ENCODE measurements at regions not wholly inside any gene's neighbourhood (a gene's known extent, or its start where the extent isn't known, plus 50 kb on each side); places are given as distances from the start of the nearest gene placed in this dataset.
A peak's percentile ranks its signal among the peaks of the same experiment; 100 is the strongest.

- H3K9me3 ChIP-seq (ENCODE audit: control extremely low read depth in 1 of 5, control insufficient read depth in 4 of 5, insufficient read depth in 2 of 5, low read depth in 1 of 5, low read length in 4 of 5), result no peaks in the 10 kb centered on the region
- ChIA-PET CTCF (no interaction called here), POLR2A (no interaction called here)
- no peak for DNase-seq
- H3K36me3 ChIP-seq (ENCODE audit: control insufficient read depth in 4 of 4, insufficient read depth in 4 of 4, low read length in 3 of 4), result no peaks in the 10 kb centered on the region
- H3K4me1 ChIP-seq (ENCODE audit: control extremely low read depth in 1 of 4, control insufficient read depth in 4 of 4, insufficient read depth in 4 of 4, low read length in 3 of 4), result no peaks in the 10 kb centered on the region
- no peaks in the 10 kb centered on the region for H3K27me3 ChIP-seq (replicated peaks in 2 of 5; ENCODE audit: control insufficient read depth in 4 of 5, insufficient read depth in 5 of 5, low read length in 4 of 5)
- H3K4me3 ChIP-seq (ENCODE audit: control insufficient read depth in 1 of 7, extremely low read depth in 1 of 7, insufficient read depth in 4 of 7, low read depth in 2 of 7, low read length in 6 of 7), result no peak overlapping the region
- 92% methylated on average over 15 of the region's 15 CpGs for WGBS (ENCODE audit: insufficient coverage)
- H3K27ac ChIP-seq (ENCODE audit: insufficient read depth in 1 of 2, low read depth in 1 of 2, low read length in 2 of 2, poor library complexity in 1 of 2, severe bottlenecking in 2 of 2), result no peak overlapping the region
These were observed 258.5 kb downstream of the FGF9 start for GRCh38 chr13:21929400-21929799.

- Histone ChIP-seq H3K36me3 (ENCODE audit: control insufficient read depth in 4 of 4, insufficient read depth in 4 of 4, low read length in 3 of 4) (no peaks in the 10 kb centered on the region), H3K9me3 (ENCODE audit: control extremely low read depth in 1 of 5, control insufficient read depth in 4 of 5, insufficient read depth in 2 of 5, low read depth in 1 of 5, low read length in 4 of 5) (no peaks in the 10 kb centered on the region), H3K27me3 (replicated peaks in 2 of 5; ENCODE audit: control insufficient read depth in 4 of 5, insufficient read depth in 5 of 5, low read length in 4 of 5) (no peaks in the 10 kb centered on the region), H3K27ac (ENCODE audit: insufficient read depth in 1 of 2, low read depth in 1 of 2, low read length in 2 of 2, poor library complexity in 1 of 2, severe bottlenecking in 2 of 2) (no peak overlapping the region), H3K4me1 (ENCODE audit: control extremely low read depth in 1 of 4, control insufficient read depth in 4 of 4, insufficient read depth in 4 of 4, low read length in 3 of 4) (no peaks in the 10 kb centered on the region), H3K4me3 (ENCODE audit: control insufficient read depth in 1 of 7, extremely low read depth in 1 of 7, insufficient read depth in 4 of 7, low read depth in 2 of 7, low read length in 6 of 7) (no peak overlapping the region)
- CTCF ChIA-PET, result no interaction called here
- WGBS (ENCODE audit: insufficient coverage), result 25% methylated on average over 5 of the region's 6 CpGs
- POLR2A ChIA-PET, result no interaction called here
- DNase-seq, result peak in 2 of 3 donors; percentile 17 to 77
These were observed 259.7 kb downstream of the FGF9 start for GRCh38 chr13:21930536-21930935.

GRCh38 chr13:21932578-21932977, 261.7 kb downstream of the FGF9 start:
- no peaks in the 10 kb centered on the region for H3K4me1 ChIP-seq (ENCODE audit: control extremely low read depth in 1 of 4, control insufficient read depth in 4 of 4, insufficient read depth in 4 of 4, low read length in 3 of 4)
- no CpG with 5 or more reads among the region's 2 CpGs for WGBS (ENCODE audit: insufficient coverage)
- CTCF ChIA-PET, result no interaction called here
- no peak overlapping the region for H3K4me3 ChIP-seq (ENCODE audit: control insufficient read depth in 1 of 7, extremely low read depth in 1 of 7, insufficient read depth in 4 of 7, low read depth in 2 of 7, low read length in 6 of 7)
- POLR2A ChIA-PET, result no interaction called here
- DNase-seq, result no peak
- no peaks in the 10 kb centered on the region for H3K36me3 ChIP-seq (ENCODE audit: control insufficient read depth in 4 of 4, insufficient read depth in 4 of 4, low read length in 3 of 4)
- no peaks in the 10 kb centered on the region for H3K27me3 ChIP-seq (replicated peaks in 2 of 5; ENCODE audit: control insufficient read depth in 4 of 5, insufficient read depth in 5 of 5, low read length in 4 of 5)
- no peaks in the 10 kb centered on the region for H3K9me3 ChIP-seq (ENCODE audit: control extremely low read depth in 1 of 5, control insufficient read depth in 4 of 5, insufficient read depth in 2 of 5, low read depth in 1 of 5, low read length in 4 of 5)
- no peak overlapping the region for H3K27ac ChIP-seq (ENCODE audit: insufficient read depth in 1 of 2, low read depth in 1 of 2, low read length in 2 of 2, poor library complexity in 1 of 2, severe bottlenecking in 2 of 2)

DNA sequence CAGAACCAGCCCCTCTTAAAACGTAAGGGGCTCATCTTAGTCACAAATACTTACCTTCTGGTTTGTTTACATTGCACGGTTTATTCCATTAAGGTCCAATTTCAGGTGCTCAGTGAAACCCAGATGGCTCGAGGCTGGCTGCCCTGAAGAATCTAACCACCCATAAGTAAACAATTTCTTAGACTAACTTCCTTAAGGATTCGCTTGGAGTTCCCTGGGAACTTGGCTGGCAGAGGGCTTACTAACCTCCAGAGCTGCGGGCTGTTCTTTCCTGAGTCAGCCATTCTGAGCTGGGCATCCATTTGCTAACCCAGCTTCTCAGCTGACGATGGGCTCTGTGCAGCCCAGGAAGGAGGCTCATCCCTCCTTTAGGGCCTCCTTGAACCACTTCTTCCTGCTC, 262.1 kb downstream of the FGF9 start:
- POLR2A ChIA-PET, result no interaction called here
- no peaks in the 10 kb centered on the region for H3K9me3 ChIP-seq (ENCODE audit: control extremely low read depth in 1 of 5, control insufficient read depth in 4 of 5, insufficient read depth in 2 of 5, low read depth in 1 of 5, low read length in 4 of 5)
- 93% methylated on average over 5 of the region's 6 CpGs for WGBS (ENCODE audit: insufficient coverage)

DNA sequence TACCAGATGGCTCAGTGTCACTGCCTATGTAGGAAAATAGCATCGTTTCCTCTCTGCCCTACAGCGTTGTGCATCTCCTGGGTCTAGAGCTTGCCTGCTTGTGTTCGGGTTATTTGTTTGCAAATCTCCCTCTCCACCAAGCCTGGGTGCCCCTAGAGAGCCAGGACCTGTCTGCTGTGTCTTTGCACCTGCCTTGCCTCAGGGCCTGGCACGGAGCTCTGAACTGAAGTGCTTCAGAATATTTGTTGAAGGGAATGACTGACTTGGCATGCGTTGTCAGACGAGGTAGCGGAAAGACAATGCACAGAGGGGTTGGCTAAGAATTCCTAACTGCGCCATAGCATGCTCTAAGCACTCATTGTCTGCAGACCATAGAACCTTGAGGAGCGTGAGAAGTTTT, 263.4 kb downstream of the FGF9 start:
- Histone ChIP-seq H3K27ac (ENCODE audit: insufficient read depth in 1 of 2, low read depth in 1 of 2, low read length in 2 of 2, poor library complexity in 1 of 2, severe bottlenecking in 2 of 2) (no peak overlapping the region), H3K27me3 (replicated peaks in 2 of 5; ENCODE audit: control insufficient read depth in 4 of 5, insufficient read depth in 5 of 5, low read length in 4 of 5) (no peaks in the 10 kb centered on the region), H3K9me3 (ENCODE audit: control extremely low read depth in 1 of 5, control insufficient read depth in 4 of 5, insufficient read depth in 2 of 5, low read depth in 1 of 5, low read length in 4 of 5) (no peaks in the 10 kb centered on the region), H3K36me3 (ENCODE audit: control insufficient read depth in 4 of 4, insufficient read depth in 4 of 4, low read length in 3 of 4) (no peaks in the 10 kb centered on the region), H3K4me3 (ENCODE audit: control insufficient read depth in 1 of 7, extremely low read depth in 1 of 7, insufficient read depth in 4 of 7, low read depth in 2 of 7, low read length in 6 of 7) (no peak overlapping the region), H3K4me1 (ENCODE audit: control extremely low read depth in 1 of 4, control insufficient read depth in 4 of 4, insufficient read depth in 4 of 4, low read length in 3 of 4) (no peaks in the 10 kb centered on the region)
- ChIA-PET POLR2A (no interaction called here), CTCF (no interaction called here)
- no peak for DNase-seq
- 92% methylated on average over 8 of the region's 9 CpGs for WGBS (ENCODE audit: insufficient coverage)

More for the DNA sequence above, 262.1 kb downstream of the FGF9 start:
- Histone ChIP-seq H3K27ac (ENCODE audit: insufficient read depth in 1 of 2, low read depth in 1 of 2, low read length in 2 of 2, poor library complexity in 1 of 2, severe bottlenecking in 2 of 2) (no peak overlapping the region), H3K36me3 (ENCODE audit: control insufficient read depth in 4 of 4, insufficient read depth in 4 of 4, low read length in 3 of 4) (no peaks in the 10 kb centered on the region), H3K4me1 (ENCODE audit: control extremely low read depth in 1 of 4, control insufficient read depth in 4 of 4, insufficient read depth in 4 of 4, low read length in 3 of 4) (no peaks in the 10 kb centered on the region), H3K4me3 (ENCODE audit: control insufficient read depth in 1 of 7, extremely low read depth in 1 of 7, insufficient read depth in 4 of 7, low read depth in 2 of 7, low read length in 6 of 7) (no peak overlapping the region), H3K27me3 (replicated peaks in 2 of 5; ENCODE audit: control insufficient read depth in 4 of 5, insufficient read depth in 5 of 5, low read length in 4 of 5) (no peaks in the 10 kb centered on the region)
- no peak for DNase-seq
- CTCF ChIA-PET, result no interaction called here

- no peaks in the 10 kb centered on the region for H3K27me3 ChIP-seq (replicated peaks in 2 of 5; ENCODE audit: control insufficient read depth in 4 of 5, insufficient read depth in 5 of 5, low read length in 4 of 5)
- POLR2A ChIA-PET, result no interaction called here
- no peak overlapping the region for H3K4me3 ChIP-seq (ENCODE audit: control insufficient read depth in 1 of 7, extremely low read depth in 1 of 7, insufficient read depth in 4 of 7, low read depth in 2 of 7, low read length in 6 of 7)
- H3K36me3 ChIP-seq (ENCODE audit: control insufficient read depth in 4 of 4, insufficient read depth in 4 of 4, low read length in 3 of 4), result no peaks in the 10 kb centered on the region
- no peaks in the 10 kb centered on the region for H3K9me3 ChIP-seq (ENCODE audit: control extremely low read depth in 1 of 5, control insufficient read depth in 4 of 5, insufficient read depth in 2 of 5, low read depth in 1 of 5, low read length in 4 of 5)
- CTCF ChIA-PET, result no interaction called here
- no peak overlapping the region for H3K27ac ChIP-seq (ENCODE audit: insufficient read depth in 1 of 2, low read depth in 1 of 2, low read length in 2 of 2, poor library complexity in 1 of 2, severe bottlenecking in 2 of 2)
- 100% methylated on average over 2 of the region's 4 CpGs for WGBS (ENCODE audit: insufficient coverage)
- DNase-seq, result no peak
- H3K4me1 ChIP-seq (ENCODE audit: control extremely low read depth in 1 of 4, control insufficient read depth in 4 of 4, insufficient read depth in 4 of 4, low read length in 3 of 4), result no peaks in the 10 kb centered on the region
These were observed 265.8 kb downstream of the FGF9 start for GRCh38 chr13:21936674-21937073.

GRCh38 chr13:21938168-21938567, 267.3 kb downstream of the FGF9 start:
- Histone ChIP-seq H3K9me3 (ENCODE audit: control extremely low read depth in 1 of 5, control insufficient read depth in 4 of 5, insufficient read depth in 2 of 5, low read depth in 1 of 5, low read length in 4 of 5) (peaks cover 0 to 2% (median 0%) of the 10 kb centered on the region in 5 experiments), H3K4me1 (ENCODE audit: control extremely low read depth in 1 of 4, control insufficient read depth in 4 of 4, insufficient read depth in 4 of 4, low read length in 3 of 4) (no peaks in the 10 kb centered on the region), H3K4me3 (ENCODE audit: control insufficient read depth in 1 of 7, extremely low read depth in 1 of 7, insufficient read depth in 4 of 7, low read depth in 2 of 7, low read length in 6 of 7) (no peak overlapping the region), H3K27ac (ENCODE audit: insufficient read depth in 1 of 2, low read depth in 1 of 2, low read length in 2 of 2, poor library complexity in 1 of 2, severe bottlenecking in 2 of 2) (no peak overlapping the region), H3K36me3 (ENCODE audit: control insufficient read depth in 4 of 4, insufficient read depth in 4 of 4, low read length in 3 of 4) (no peaks in the 10 kb centered on the region), H3K27me3 (replicated peaks in 2 of 5; ENCODE audit: control insufficient read depth in 4 of 5, insufficient read depth in 5 of 5, low read length in 4 of 5) (no peaks in the 10 kb centered on the region)
- 76% methylated on average over 3 of the region's 6 CpGs for WGBS (ENCODE audit: insufficient coverage)
- no peak for DNase-seq
- ChIA-PET CTCF (interaction anchor here (0.6 kb wide), 1 partner anchor 212 kb away, joined by 3 read pairs; no protein-coding TSS in a partner anchor), POLR2A (no interaction called here)

Measured in common myeloid progenitor, CD34-positive (primary cell).